ENCODE measurements at regions not wholly inside any gene's neighbourhood (a gene's known extent, or its start where the extent isn't known, plus 50 kb on each side); places are given as distances from the start of the nearest gene placed in this dataset.

GRCh38 chr20:47857187-47857568 is 71.9 kb upstream of the SULF2 start:
- TF ChIP-seq CTCF (IDR thresholded peaks at IDR 0.05) (no peak), EZH2phosphoT487 (IDR thresholded peaks at IDR 0.05) (no peak)
